SK-N-SH (cell line): ENCODE measurements at regions not wholly inside any gene's neighbourhood (a gene's known extent, or its start where the extent isn't known, plus 50 kb on each side); places are given as distances from the start of the nearest gene placed in this dataset.
"Not testable (repeated sequence)": the region's sequence is repeated elsewhere in the genome, so short reads cannot be mapped to it uniquely, and the experiment has no call there.

Experiments
- CTCF ChIA-PET: fragments of 300-600, 350-600 bp; formaldehyde crosslinking; extraction: SDS; loops from one replicate; lab custom pipeline; 2021; lab: Yijun Ruan, JAX
- POLR2A ChIA-PET: fragments of 350-600 bp; sonication (Branson Sonifier 250); formaldehyde crosslinking; extraction: SDS; loops from one replicate; lab custom pipeline; 2020; ENCODE audit warnings: antibody characterized with exemption, inconsistent platforms; lab: Yijun Ruan, JAX
- DNase-seq: peaks from one replicate; pipeline ENCODE4 v3.0.0; 2012
- H2AFZ ChIP-seq: fragments of 200-600 bp; sonication (generic); 2 replicates; pipeline ENCODE4 v1.8.1; 2016; ENCODE audit warnings: antibody characterized with exemption, mild to moderate bottlenecking, low read depth
- H3F3A ChIP-seq: fragments of 200-600 bp; sonication (generic); replicated peaks from 2 replicates; pipeline ENCODE3; 2016; ENCODE audit warnings: antibody characterized with exemption, mild to moderate bottlenecking; ENCODE audit not compliant: insufficient read depth
- H3K27ac ChIP-seq, 2 experiments: fragments of 200-500 bp in 1 of 2; fragments of 200-600 bp in 1 of 2; sonication (Bioruptor generic) in 1 of 2; sonication (generic), shearing (Covaris generic) in 1 of 2; 2 replicates each; pipeline versions ENCODE4 v1.5.1 to v1.6.1; 2014 to 2016; ENCODE audit warnings: low read depth in 2 of 2, inconsistent platforms in 1 of 2, low read length in 1 of 2, mild to moderate bottlenecking in 1 of 2, mixed read lengths in 1 of 2
- H3K27me3 ChIP-seq: fragments of 200-600 bp; sonication (generic), shearing (Covaris generic); 2 replicates; pipeline ENCODE4 v1.6.1; 2016; ENCODE audit warnings: mixed run types; ENCODE audit not compliant: insufficient read depth
- H3K36me3 ChIP-seq, 2 experiments: fragments of 200-500 bp in 1 of 2; fragments of 200-600 bp in 1 of 2; sonication (Bioruptor generic) in 1 of 2; sonication (generic) in 1 of 2; replicated peaks in 1 of 2; 2 replicates each; pipeline versions ENCODE3 to v1.5.1; 2014 to 2016; ENCODE audit warnings: low read length in 1 of 2, mild to moderate bottlenecking in 1 of 2; ENCODE audit not compliant: insufficient read depth in 2 of 2, control insufficient read depth in 1 of 2
- H3K4me1 ChIP-seq, 2 experiments: fragments of 200-500 bp in 1 of 2; fragments of 200-600 bp in 1 of 2; sonication (Bioruptor generic) in 1 of 2; sonication (generic), shearing (Covaris generic) in 1 of 2; 2 replicates each; pipeline versions ENCODE4 v1.5.1 to v1.6.1; 2014 to 2016; ENCODE audit warnings: low read depth in 1 of 2, low read length in 1 of 2, mixed run types in 1 of 2; ENCODE audit not compliant: insufficient read depth in 2 of 2, control insufficient read depth in 1 of 2
- H3K4me2 ChIP-seq: fragments of 200-600 bp; sonication (generic), shearing (Covaris generic); 2 replicates; pipeline ENCODE4 v1.6.1; 2017; ENCODE audit warnings: mixed run types
- H3K4me3 ChIP-seq, 2 experiments: fragments of 200-500 bp in 1 of 2; fragments of 200-600 bp in 1 of 2; sonication (Bioruptor generic) in 1 of 2; sonication (generic), shearing (Covaris generic) in 1 of 2; 2 replicates each; pipeline versions ENCODE4 v1.5.1 to v1.8.1; 2014 to 2016; ENCODE audit warnings: low read depth in 2 of 2, inconsistent platforms in 1 of 2, low read length in 1 of 2, mild to moderate bottlenecking in 1 of 2, mixed read lengths in 1 of 2, moderate library complexity in 1 of 2
- H3K79me2 ChIP-seq: fragments of 200-600 bp; sonication (generic); 2 replicates; pipeline ENCODE4 v1.8.1; 2017; ENCODE audit warnings: mild to moderate bottlenecking; ENCODE audit not compliant: insufficient read depth
- H3K9ac ChIP-seq: fragments of 200-600 bp; sonication (generic); 2 replicates; pipeline ENCODE4 v1.6.1; 2017; ENCODE audit warnings: mixed run types
- H3K9me2 ChIP-seq: fragments of 200-600 bp; sonication (generic); 2 replicates; pipeline ENCODE4 v1.6.1; 2017; ENCODE audit warnings: mixed run types
- H3K9me3 ChIP-seq: fragments of 200-600 bp; sonication (generic); 2 replicates; pipeline ENCODE4 v1.6.1; 2017; ENCODE audit warnings: mixed run types, mild to moderate bottlenecking, moderate library complexity
- H4K20me1 ChIP-seq: fragments of 200-600 bp; sonication (generic); 2 replicates; pipeline ENCODE4 v1.6.1; 2017; ENCODE audit warnings: mild to moderate bottlenecking, mixed run types; ENCODE audit not compliant: insufficient read depth
- FOXM1 ChIP-seq: IDR thresholded peaks from 2 replicates; pipeline ENCODE4 v1.4.0; 2012; ENCODE audit warnings: low read depth, mild to moderate bottlenecking
- NRF1 ChIP-seq: IDR thresholded peaks from 2 replicates; pipeline ENCODE4 v1.6.1; 2012; ENCODE audit warnings: low read depth, mild to moderate bottlenecking, low read length
- TEAD4 ChIP-seq: IDR thresholded peaks from 2 replicates; pipeline ENCODE4 v1.4.0; 2012; ENCODE audit warnings: mild to moderate bottlenecking, borderline replicate concordance; ENCODE audit not compliant: insufficient read depth
- WGBS: methylation state at CpG from one replicate; pipeline ENCODE4 v1.1.6; 2017; ENCODE audit warnings: low lambda C conversion rate; 5-methylcytosine and 5-hydroxymethylcytosine counted together
- TF ChIP-seq, protein P1 (sequence below): fragments of 150-350 bp; IDR thresholded peaks from 2 replicates; pipeline ENCODE4 v1.6.1; 2016; ENCODE audit warnings: mild to moderate bottlenecking, low read depth, low read length
- TF ChIP-seq, protein P2 (sequence below): IDR thresholded peaks from 2 replicates; pipeline ENCODE4; 2012
- TF ChIP-seq, protein P3 (sequence below): IDR thresholded peaks from 2 replicates; pipeline ENCODE4 v1.6.1; 2012; ENCODE audit warnings: mild to moderate bottlenecking, low read depth, low read length, moderate library complexity

DNA sequence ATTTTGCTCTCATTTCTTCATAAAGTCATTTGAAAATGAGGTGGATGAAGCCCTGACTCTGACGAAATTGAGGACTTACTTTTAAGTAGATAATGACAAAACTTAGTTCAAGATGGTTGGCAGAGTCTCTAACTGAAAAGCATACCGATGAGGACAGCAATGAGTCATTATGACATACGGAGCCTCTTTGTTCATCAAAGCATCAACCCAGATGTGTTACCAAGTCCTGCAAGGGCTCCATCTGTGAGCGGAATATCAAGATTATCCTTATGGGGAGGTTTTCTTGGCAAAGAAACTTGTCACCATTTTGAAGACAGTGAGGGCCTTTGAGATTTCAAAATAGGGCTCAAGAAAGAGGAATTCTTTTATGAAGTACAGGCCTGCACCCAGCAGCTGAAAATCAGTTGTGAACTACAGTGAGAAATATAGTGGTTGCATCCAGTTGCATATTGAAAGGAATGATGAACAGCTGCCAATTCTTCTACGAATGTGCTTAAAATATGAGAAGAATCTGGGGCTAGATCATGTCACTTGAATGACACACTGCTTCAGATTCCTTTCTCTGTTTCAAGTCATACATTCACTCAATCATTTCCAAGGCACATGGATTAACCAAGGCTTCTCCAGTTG, 86.6 kb upstream of the SLC24A2 start:
- Histone ChIP-seq H4K20me1 (no peaks in the 10 kb centered on the region), H3K79me2 (no peaks in the 10 kb centered on the region), H3K9me3 (no peaks in the 10 kb centered on the region), H3K4me1 (no peaks in the 10 kb centered on the region), H3K9ac (no peak overlapping the region), H3K9me2 (0 out of 2 replicates have a peak, but pooled peaks cover 2% of the 10 kb centered on the region), H2AFZ (no peak overlapping the region), H3K4me3 (no peak overlapping the region), H3K36me3 (no peaks in the 10 kb centered on the region), H3F3A (no peaks in the 10 kb centered on the region), H3K27me3 (no peaks in the 10 kb centered on the region), H3K4me2 (no peak overlapping the region), H3K27ac (no peak overlapping the region)
- POLR2A ChIA-PET = no interaction called here
- TF ChIP-seq NRF1 (no peak), TEAD4 (no peak), FOXM1 (no peak)
- TF ChIP-seq, protein P1, sequence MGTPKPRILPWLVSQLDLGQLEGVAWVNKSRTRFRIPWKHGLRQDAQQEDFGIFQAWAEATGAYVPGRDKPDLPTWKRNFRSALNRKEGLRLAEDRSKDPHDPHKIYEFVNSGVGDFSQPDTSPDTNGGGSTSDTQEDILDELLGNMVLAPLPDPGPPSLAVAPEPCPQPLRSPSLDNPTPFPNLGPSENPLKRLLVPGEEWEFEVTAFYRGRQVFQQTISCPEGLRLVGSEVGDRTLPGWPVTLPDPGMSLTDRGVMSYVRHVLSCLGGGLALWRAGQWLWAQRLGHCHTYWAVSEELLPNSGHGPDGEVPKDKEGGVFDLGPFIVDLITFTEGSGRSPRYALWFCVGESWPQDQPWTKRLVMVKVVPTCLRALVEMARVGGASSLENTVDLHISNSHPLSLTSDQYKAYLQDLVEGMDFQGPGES = no peak
- TF ChIP-seq, protein P2, sequence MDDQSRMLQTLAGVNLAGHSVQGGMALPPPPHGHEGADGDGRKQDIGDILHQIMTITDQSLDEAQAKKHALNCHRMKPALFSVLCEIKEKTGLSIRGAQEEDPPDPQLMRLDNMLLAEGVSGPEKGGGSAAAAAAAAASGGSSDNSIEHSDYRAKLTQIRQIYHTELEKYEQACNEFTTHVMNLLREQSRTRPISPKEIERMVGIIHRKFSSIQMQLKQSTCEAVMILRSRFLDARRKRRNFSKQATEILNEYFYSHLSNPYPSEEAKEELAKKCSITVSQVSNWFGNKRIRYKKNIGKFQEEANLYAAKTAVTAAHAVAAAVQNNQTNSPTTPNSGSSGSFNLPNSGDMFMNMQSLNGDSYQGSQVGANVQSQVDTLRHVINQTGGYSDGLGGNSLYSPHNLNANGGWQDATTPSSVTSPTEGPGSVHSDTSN = no peak
- TF ChIP-seq, protein P3, sequence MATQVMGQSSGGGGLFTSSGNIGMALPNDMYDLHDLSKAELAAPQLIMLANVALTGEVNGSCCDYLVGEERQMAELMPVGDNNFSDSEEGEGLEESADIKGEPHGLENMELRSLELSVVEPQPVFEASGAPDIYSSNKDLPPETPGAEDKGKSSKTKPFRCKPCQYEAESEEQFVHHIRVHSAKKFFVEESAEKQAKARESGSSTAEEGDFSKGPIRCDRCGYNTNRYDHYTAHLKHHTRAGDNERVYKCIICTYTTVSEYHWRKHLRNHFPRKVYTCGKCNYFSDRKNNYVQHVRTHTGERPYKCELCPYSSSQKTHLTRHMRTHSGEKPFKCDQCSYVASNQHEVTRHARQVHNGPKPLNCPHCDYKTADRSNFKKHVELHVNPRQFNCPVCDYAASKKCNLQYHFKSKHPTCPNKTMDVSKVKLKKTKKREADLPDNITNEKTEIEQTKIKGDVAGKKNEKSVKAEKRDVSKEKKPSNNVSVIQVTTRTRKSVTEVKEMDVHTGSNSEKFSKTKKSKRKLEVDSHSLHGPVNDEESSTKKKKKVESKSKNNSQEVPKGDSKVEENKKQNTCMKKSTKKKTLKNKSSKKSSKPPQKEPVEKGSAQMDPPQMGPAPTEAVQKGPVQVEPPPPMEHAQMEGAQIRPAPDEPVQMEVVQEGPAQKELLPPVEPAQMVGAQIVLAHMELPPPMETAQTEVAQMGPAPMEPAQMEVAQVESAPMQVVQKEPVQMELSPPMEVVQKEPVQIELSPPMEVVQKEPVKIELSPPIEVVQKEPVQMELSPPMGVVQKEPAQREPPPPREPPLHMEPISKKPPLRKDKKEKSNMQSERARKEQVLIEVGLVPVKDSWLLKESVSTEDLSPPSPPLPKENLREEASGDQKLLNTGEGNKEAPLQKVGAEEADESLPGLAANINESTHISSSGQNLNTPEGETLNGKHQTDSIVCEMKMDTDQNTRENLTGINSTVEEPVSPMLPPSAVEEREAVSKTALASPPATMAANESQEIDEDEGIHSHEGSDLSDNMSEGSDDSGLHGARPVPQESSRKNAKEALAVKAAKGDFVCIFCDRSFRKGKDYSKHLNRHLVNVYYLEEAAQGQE = no peak
- 26% methylated on average over 5 of the region's 5 CpGs for WGBS
- CTCF ChIA-PET = interaction anchor here (1.6 kb wide), 1 partner anchor 47 kb away, joined by 4 read pairs; no protein-coding TSS in a partner anchor
- no peak for DNase-seq

DNA sequence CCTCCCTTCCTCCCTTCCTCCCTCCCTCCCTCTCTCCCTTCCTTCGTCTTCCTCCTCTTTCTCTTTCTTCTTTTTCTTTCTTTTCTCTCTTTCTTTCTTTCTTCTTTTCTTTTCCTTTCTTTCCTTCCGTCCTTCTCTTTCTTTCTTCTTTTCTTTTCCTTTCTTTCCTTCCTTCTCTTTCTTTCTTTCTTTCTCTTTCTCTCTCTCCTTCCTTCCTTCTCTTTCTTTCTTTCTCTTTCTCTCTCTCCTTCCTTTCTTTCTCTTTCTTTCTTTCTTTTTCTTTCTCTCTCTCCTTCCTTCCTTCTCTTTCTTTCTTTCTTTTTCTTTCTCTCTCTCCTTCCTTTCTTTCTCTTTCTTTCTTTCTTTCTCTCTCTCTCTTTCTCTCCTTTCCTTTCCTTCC, 84.4 kb upstream of the SLC24A2 start:
- H3K27me3 ChIP-seq, H3K9me3 ChIP-seq, DNase-seq, H3K27ac ChIP-seq, H3K4me3 ChIP-seq, H3F3A ChIP-seq, H3K36me3 ChIP-seq, POLR2A ChIA-PET, H3K9me2 ChIP-seq, H3K4me1 ChIP-seq, H3K4me2 ChIP-seq, CTCF ChIA-PET, H3K79me2 ChIP-seq, H2AFZ ChIP-seq, H3K9ac ChIP-seq, H4K20me1 ChIP-seq: not testable (repeated sequence)
- 15% methylated on average over 2 of the region's 2 CpGs for WGBS
